T-helper 1 cell treated with Interleukin-12 subunit alpha and Interleukin-12 subunit beta and Interleukin-4 antibody, amounts not matched to agents 30 μg/mL and 1 μg/mL, for 36 hours (primary cell): ENCODE measurements at regions not wholly inside any gene's neighbourhood (a gene's known extent, or its start where the extent isn't known, plus 50 kb on each side); places are given as distances from the start of the nearest gene placed in this dataset.

ENCODE experiments used
- H3K27ac Mint-ChIP-seq: one replicate; pipeline ENCODE4 v1.8.0; 2021; ENCODE audit warnings: mild to moderate bottlenecking, mixed read lengths
- H3K27me3 Mint-ChIP-seq: one replicate; pipeline ENCODE4 v1.8.0; 2021; ENCODE audit warnings: low read depth, mixed read lengths
- H3K36me3 Mint-ChIP-seq: one replicate; pipeline ENCODE4 v1.8.0; 2021; ENCODE audit warnings: low read depth, mixed read lengths
- H3K4me1 Mint-ChIP-seq: one replicate; pipeline ENCODE4 v1.8.0; 2021; ENCODE audit warnings: low read depth, mixed read lengths
- H3K4me3 Mint-ChIP-seq: one replicate; pipeline ENCODE4 v1.8.0; 2021; ENCODE audit warnings: mild to moderate bottlenecking, moderate library complexity, mixed read lengths
- H3K9me3 Mint-ChIP-seq: one replicate; pipeline ENCODE4 v1.8.0; 2021; ENCODE audit warnings: mixed read lengths

DNA sequence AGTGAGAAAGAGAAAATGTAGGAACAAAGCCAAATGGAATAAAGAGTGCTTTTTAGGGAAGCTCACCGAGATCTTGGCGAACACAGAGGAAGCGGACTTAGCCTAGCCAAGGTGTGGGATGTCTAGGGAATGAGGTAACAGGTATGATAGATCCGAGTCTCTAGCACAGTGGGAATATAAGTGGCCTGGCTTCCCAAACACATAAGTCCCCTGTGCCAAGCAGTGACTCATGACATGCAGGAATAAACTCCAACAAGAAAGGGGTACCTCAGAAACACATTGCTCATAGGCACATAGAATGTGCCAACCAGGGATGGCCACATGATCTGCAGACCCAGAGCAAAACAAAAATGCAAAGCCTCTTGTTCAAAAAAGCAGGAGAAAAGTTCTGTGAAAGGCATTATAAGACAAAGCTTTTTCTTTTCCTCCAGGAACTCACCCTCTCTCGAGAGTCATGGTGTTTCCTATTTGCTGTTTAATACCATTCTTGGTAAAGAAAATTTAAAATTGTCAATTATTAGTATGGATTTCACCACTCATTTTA is 542.5 kb downstream of the GATA3 start:
- Mint-ChIP-seq H3K4me3 (no peak overlapping the region), H3K9me3 (no peaks in the 10 kb centered on the region), H3K27me3 (no peaks in the 10 kb centered on the region), H3K27ac (no peak overlapping the region), H3K4me1 (no peaks in the 10 kb centered on the region), H3K36me3 (no peaks in the 10 kb centered on the region)

DNA sequence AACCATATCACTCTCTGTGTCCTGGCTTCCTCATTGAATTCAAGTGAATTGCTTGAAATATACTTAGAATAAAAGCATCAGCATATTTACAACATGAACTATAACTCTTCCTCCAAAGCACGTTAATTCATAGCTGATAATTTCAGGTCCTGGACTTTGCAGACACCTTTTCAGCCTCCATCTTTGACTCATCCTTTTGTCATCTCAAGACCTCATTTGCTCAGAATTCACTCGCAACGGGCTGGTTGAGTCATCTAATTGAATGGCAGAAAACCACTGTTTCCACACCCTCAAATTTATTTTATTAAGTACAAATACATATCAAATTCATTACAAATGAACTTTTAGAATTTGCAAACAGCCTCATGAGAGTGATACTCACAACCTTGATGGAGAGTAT is 545.7 kb downstream of the GATA3 start:
- H3K9me3 Mint-ChIP-seq: peaks cover 4% of the 10 kb centered on the region
- H3K27me3 Mint-ChIP-seq: no peaks in the 10 kb centered on the region
- no peaks in the 10 kb centered on the region for H3K4me1 Mint-ChIP-seq
- no peak overlapping the region for H3K4me3 Mint-ChIP-seq
- no peak overlapping the region for H3K27ac Mint-ChIP-seq
- H3K36me3 Mint-ChIP-seq: no peaks in the 10 kb centered on the region

- H3K4me3 Mint-ChIP-seq: no peak overlapping the region
- no peaks in the 10 kb centered on the region for H3K36me3 Mint-ChIP-seq
- H3K27me3 Mint-ChIP-seq: no peaks in the 10 kb centered on the region
- peaks cover 17% of the 10 kb centered on the region for H3K9me3 Mint-ChIP-seq
- no peak overlapping the region for H3K27ac Mint-ChIP-seq
- H3K4me1 Mint-ChIP-seq: no peaks in the 10 kb centered on the region
Observed at GRCh38 chr10:8602821-8603220, 548.3 kb downstream of the GATA3 start.

GRCh38 chr10:8614054-8614565 is 559.6 kb downstream of the GATA3 start:
- Mint-ChIP-seq H3K4me3 (no peak overlapping the region), H3K9me3 (peaks cover 4% of the 10 kb centered on the region), H3K4me1 (no peaks in the 10 kb centered on the region), H3K27ac (no peak overlapping the region), H3K27me3 (peaks cover 3% of the 10 kb centered on the region), H3K36me3 (no peaks in the 10 kb centered on the region)

GRCh38 chr10:8615118-8615517 is 560.6 kb downstream of the GATA3 start:
- Mint-ChIP-seq H3K4me1 (no peaks in the 10 kb centered on the region), H3K4me3 (no peak overlapping the region), H3K27me3 (peaks cover 3% of the 10 kb centered on the region), H3K36me3 (no peaks in the 10 kb centered on the region), H3K27ac (no peak overlapping the region), H3K9me3 (no peaks in the 10 kb centered on the region)

DNA sequence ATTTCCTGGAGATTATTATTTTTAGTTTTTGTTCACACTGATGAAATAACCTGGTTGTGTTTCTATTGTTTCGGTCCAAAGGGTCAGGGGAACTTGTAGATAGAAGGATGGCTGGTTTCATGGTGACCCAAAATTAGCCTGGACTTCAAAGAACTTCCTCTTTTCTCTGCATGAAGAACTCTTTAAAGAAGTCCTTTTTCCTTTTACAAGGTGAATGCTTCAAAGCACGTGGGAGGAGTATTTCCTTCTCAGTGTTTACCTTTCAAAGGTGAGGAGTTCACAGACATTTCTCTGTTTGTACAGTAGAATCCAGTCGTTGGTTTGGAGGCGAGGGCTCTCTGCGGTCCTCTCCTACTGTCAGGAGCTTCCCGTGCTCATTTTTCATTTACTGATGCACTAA is 561.7 kb downstream of the GATA3 start:
- Mint-ChIP-seq H3K36me3 (no peaks in the 10 kb centered on the region), H3K4me1 (no peaks in the 10 kb centered on the region), H3K27ac (no peak overlapping the region), H3K9me3 (no peaks in the 10 kb centered on the region), H3K27me3 (peaks cover 3% of the 10 kb centered on the region), H3K4me3 (no peak overlapping the region)

GRCh38 chr10:8617792-8618191 is 563.3 kb downstream of the GATA3 start:
- no peaks in the 10 kb centered on the region for H3K4me1 Mint-ChIP-seq
- H3K9me3 Mint-ChIP-seq: no peaks in the 10 kb centered on the region
- no peaks in the 10 kb centered on the region for H3K36me3 Mint-ChIP-seq
- H3K27ac Mint-ChIP-seq: no peak overlapping the region
- H3K27me3 Mint-ChIP-seq: peaks cover 3% of the 10 kb centered on the region
- H3K4me3 Mint-ChIP-seq: no peak overlapping the region

GRCh38 chr10:8618834-8619233 is 564.3 kb downstream of the GATA3 start:
- Mint-ChIP-seq H3K27me3 (peaks cover 3% of the 10 kb centered on the region), H3K4me1 (no peaks in the 10 kb centered on the region), H3K9me3 (no peaks in the 10 kb centered on the region), H3K27ac (no peak overlapping the region), H3K36me3 (no peaks in the 10 kb centered on the region), H3K4me3 (no peak overlapping the region)

DNA sequence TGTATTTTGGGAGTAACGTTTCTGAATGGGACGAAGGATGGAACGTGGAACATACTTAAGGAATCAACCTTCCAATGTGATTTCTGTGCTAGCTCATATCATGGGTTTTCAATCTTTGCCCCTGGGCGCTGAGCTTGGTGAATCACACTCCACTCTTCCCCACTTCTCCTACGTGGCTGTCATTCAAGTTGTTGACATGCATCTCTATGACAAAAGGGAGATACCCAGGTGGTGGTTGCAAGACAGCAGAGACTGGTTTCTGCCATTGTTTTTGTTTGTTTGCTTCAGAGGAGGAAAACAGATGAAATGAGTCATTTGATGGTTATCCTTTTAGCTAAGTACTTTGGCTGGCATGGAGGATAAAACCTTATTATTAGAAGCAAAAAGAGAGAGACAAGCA is 573.9 kb downstream of the GATA3 start:
- no peaks in the 10 kb centered on the region for H3K36me3 Mint-ChIP-seq
- H3K4me1 Mint-ChIP-seq: no peaks in the 10 kb centered on the region
- H3K27me3 Mint-ChIP-seq: no peaks in the 10 kb centered on the region
- H3K27ac Mint-ChIP-seq: no peak overlapping the region
- no peak overlapping the region for H3K4me3 Mint-ChIP-seq
- no peaks in the 10 kb centered on the region for H3K9me3 Mint-ChIP-seq

GRCh38 chr10:8633909-8634308 is 579.4 kb downstream of the GATA3 start:
- Mint-ChIP-seq H3K4me3 (no peak overlapping the region), H3K9me3 (no peaks in the 10 kb centered on the region), H3K36me3 (no peaks in the 10 kb centered on the region), H3K4me1 (no peaks in the 10 kb centered on the region), H3K27me3 (no peaks in the 10 kb centered on the region), H3K27ac (no peak overlapping the region)

GRCh38 chr10:8636371-8636770 is 581.9 kb downstream of the GATA3 start:
- H3K27me3 Mint-ChIP-seq: no peaks in the 10 kb centered on the region
- no peaks in the 10 kb centered on the region for H3K9me3 Mint-ChIP-seq
- H3K4me3 Mint-ChIP-seq: no peak overlapping the region
- no peak overlapping the region for H3K27ac Mint-ChIP-seq
- H3K36me3 Mint-ChIP-seq: no peaks in the 10 kb centered on the region
- H3K4me1 Mint-ChIP-seq: no peaks in the 10 kb centered on the region

DNA sequence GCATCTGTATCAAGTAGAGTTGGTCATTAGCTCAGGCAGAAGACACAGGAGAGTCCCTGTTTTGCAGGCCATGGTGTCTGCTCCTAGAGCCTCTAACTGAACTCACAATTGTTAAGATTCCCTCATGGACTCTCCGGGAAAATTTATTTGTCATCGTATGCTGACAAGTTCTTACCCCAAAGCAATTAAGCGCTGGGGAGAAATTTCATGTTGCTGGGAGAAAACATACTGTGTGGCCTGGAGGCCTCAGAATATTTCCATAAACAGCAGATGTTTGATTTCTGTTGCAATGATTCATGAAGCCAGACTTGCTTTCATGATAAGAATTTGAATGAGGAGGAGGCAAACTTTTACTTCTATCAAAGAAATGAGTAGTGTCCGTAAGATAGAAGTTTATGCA is 583.2 kb downstream of the GATA3 start:
- Mint-ChIP-seq H3K4me1 (no peaks in the 10 kb centered on the region), H3K4me3 (no peak overlapping the region)

DNA sequence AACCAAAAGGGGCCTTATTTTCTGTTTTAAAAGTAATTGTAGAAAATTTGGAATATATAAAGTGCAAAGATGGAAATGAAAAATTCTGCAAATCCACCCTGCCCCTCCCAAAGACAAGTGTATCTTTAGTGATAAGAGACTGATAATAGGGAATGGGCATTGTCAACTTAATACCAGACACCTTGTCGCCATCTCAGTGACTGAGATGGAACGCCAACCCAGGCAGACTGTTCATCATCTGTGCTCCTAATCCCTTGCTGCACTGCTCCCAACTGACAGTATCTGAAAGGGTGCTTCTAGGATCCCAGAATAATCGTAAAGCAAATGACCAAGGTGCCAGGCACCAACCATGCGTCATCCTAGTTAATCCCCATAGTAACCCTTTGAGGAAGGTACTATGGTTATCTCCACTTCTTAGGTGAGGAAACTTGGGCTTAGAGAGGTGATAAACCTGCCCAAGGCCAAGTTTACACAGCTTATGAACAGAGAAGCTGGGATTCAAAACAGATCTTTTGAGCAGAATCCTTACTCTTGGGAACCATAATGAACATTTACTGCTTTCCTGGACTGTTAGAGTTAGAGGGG is 583.7 kb downstream of the GATA3 start:
- Mint-ChIP-seq H3K4me1 (no peaks in the 10 kb centered on the region), H3K27me3 (no peaks in the 10 kb centered on the region), H3K9me3 (peaks cover 6% of the 10 kb centered on the region), H3K4me3 (no peak overlapping the region), H3K27ac (no peak overlapping the region), H3K36me3 (no peaks in the 10 kb centered on the region)

More for the DNA sequence above, 583.2 kb downstream of the GATA3 start:
- no peak overlapping the region for H3K27ac Mint-ChIP-seq
- no peaks in the 10 kb centered on the region for H3K36me3 Mint-ChIP-seq
- peaks cover 6% of the 10 kb centered on the region for H3K9me3 Mint-ChIP-seq
- no peaks in the 10 kb centered on the region for H3K27me3 Mint-ChIP-seq

- peaks cover 6% of the 10 kb centered on the region for H3K9me3 Mint-ChIP-seq
- H3K4me3 Mint-ChIP-seq: no peak overlapping the region
- no peaks in the 10 kb centered on the region for H3K36me3 Mint-ChIP-seq
- H3K27me3 Mint-ChIP-seq: no peaks in the 10 kb centered on the region
- no peak overlapping the region for H3K27ac Mint-ChIP-seq
- H3K4me1 Mint-ChIP-seq: no peaks in the 10 kb centered on the region
Observed at GRCh38 chr10:8639486-8640185, 585.1 kb downstream of the GATA3 start.

- no peaks in the 10 kb centered on the region for H3K4me1 Mint-ChIP-seq
- H3K9me3 Mint-ChIP-seq: peaks cover 6% of the 10 kb centered on the region
- H3K36me3 Mint-ChIP-seq: no peaks in the 10 kb centered on the region
- H3K27me3 Mint-ChIP-seq: no peaks in the 10 kb centered on the region
- no peak overlapping the region for H3K4me3 Mint-ChIP-seq
- H3K27ac Mint-ChIP-seq: no peak overlapping the region
Observed at GRCh38 chr10:8640301-8640700, 585.8 kb downstream of the GATA3 start.
